NCI-H2196 treated with DMSO at 0.1 percent for 48 hours (cell line): ENCODE measurements at regions not wholly inside any gene's neighbourhood (a gene's known extent, or its start where the extent isn't known, plus 50 kb on each side); places are given as distances from the start of the nearest gene placed in this dataset.
"Not testable (repeated sequence)": the region's sequence is repeated elsewhere in the genome, so short reads cannot be mapped to it uniquely, and the experiment has no call there.

ENCODE experiments used
- DNase-seq: peaks from one replicate; lab custom pipeline; 2025; ENCODE audit not compliant: unreplicated experiment; lab: John Stamatoyannopoulos, UW

- no peak for DNase-seq
Observed at GRCh38 chr18:1394426-1394825, 489.8 kb downstream of the ADCYAP1 start.

DNA sequence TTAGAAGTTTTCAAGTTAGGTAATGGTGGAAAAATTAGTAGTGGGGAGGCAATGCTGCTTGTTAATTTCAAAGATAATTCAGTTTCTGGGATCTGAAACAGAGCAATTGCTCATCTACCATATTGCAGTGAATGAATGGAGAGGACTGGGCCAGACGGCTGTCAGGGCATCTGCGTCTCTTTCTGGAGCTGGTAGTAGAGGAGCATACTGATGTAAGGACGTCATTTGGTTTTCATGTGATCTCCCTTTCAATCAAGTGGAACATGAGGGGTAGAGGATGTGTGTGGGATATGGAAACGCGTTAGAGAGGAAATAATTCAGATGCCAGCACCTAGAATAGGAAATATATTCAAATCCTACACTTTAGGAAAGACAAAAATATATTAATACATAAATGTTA is 490.3 kb downstream of the ADCYAP1 start:
- no peak for DNase-seq

- DNase-seq = no peak
Observed at GRCh38 chr18:1408376-1408775, 503.7 kb downstream of the ADCYAP1 start.

DNA sequence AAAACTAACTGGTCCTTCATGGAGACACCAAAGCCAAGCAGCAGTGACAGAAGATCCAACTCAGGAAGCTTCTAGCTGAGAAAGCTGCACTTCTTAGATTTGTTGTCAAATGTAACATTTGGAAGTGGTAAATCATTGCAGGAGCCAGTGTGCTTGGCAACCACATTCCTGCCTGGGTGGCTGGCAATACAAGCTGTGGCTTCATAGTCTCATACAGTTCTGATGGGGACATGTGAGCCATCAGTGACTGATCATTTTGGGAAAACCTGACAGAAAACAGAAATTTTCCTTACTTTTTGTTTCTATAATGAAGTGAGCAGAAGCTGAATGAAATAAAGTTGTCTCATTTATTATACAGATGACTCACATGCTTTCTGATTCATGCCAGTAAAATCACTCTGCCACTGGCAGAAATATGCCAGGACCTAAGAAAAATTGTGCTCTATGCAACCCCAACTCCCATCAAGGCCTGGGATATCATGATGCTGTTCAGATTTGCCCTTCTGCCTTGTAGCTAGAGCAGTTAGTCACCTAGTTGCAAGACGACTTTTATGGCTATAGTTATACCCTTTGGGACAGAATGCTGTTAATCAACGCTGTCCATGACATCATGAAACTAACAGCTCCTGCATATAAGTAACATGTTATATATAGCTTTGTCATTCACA is 508.1 kb downstream of the ADCYAP1 start:
- DNase-seq = no peak

DNA sequence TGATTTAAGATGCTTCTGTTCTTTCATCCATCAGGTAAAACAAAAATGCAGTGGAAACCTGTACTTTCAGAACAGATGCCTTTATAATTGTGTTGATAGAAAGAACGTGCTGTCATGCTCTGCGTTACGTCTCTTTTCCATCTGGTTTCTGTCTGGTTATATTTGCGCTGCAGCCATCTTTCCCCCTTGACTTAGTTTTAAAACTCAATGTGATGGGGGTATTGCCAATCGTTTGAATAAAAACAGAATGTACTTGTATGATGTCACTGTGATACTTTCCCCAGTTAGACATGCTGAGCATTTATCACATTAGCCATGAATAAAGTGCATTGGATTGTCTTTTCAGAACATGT is 508.6 kb downstream of the ADCYAP1 start:
- no peak for DNase-seq

DNA sequence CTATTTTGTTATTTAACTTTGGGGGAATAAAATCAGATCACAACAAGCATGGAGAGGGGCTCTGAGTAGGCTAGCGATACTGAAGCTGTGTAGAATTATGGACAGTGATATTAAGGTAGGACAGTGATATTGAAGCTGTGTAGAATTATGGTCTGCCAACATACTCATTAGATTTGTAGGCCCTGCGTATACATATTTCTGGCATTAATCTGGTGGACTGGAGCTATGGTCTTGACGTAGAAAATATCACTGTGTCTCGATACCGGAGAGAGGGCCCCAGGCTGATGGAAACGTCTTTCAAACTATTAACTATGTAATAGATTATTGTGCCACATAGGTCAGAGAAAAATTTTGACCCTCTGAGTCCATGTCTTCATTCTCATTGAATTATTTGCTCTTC is 511.4 kb downstream of the ADCYAP1 start:
- DNase-seq = no peak

DNA sequence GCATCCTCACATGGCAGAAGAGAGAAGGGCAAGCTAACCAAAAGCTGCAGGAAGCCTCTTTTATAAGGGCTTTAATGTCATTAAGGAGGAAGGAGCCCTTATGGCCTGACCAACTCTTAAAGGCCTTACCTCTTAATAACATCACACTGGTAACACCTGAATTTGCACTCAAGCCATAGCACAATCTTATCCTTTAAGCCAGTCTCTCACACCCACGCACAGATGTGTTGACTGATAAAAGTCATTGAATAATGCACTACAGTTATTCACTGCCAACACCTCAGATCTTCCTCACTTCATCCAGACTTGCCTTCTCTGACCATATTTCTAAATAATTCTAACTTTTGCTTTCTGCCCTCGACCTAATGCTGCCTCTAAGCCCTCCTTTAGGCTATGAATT is 516.8 kb downstream of the ADCYAP1 start:
- DNase-seq = no peak

GRCh38 chr18:1422634-1423033 is 518.0 kb downstream of the ADCYAP1 start:
- DNase-seq = no peak

DNA sequence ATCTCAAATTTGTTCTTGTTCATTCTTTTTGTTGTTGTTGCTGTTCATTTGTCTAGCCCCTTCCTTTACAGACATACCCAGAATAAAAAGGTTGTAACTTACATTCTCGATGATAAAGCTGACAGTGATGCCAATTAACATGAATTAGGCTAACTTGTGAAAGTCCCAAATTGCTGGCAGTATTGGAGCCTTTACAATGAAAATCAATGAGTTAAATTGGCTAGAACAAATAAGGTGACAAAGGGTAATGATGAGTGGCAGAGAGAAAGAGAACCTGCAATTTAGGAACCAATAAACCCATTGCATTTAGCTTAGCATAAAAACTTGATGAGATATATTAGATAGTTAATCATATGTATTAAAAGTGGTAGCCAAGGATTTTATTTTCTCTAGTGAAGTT is 521.0 kb downstream of the ADCYAP1 start:
- DNase-seq = no peak

DNA sequence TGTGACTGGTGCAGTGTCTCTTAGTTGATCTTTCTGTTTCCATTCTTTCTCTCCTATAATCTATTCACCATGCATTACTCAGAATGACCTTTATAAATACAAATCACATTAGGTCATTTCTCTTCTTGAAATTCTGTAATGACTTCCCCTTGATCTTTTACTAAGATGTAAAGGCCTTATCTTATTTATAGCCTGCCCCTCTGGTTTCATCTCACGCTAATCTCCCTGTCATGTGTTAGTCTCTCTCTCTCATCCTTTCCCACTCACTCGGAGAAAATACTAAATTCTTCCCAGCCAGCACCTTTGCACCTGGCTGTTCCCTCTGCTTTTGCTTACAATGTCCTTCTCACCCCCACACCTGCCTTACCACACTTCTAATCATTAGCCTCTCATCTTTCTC is 530.8 kb downstream of the ADCYAP1 start:
- no peak for DNase-seq

DNA sequence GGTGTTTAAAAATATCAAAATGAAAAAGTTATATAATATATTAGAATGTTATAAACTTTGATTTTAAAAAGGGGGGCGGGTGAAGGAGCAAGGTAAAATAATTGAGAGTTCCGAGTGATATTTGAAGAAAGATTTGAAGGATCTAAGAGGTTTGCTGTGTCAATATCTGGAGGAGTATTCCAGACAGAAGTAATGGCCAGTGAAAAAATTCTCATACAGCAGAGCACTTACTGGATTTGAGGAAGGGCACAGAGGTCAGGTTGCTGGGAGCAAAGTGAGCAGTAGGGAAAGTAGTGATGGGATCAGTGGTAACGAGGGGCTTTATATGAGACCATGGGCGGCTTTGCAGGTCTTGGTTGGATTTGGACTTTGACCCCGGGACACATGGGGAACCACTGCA is 531.5 kb downstream of the ADCYAP1 start:
- no peak for DNase-seq

- no peak for DNase-seq
Observed at GRCh38 chr18:1438458-1438910, 533.8 kb downstream of the ADCYAP1 start.

GRCh38 chr18:1438967-1439366 is 534.3 kb downstream of the ADCYAP1 start:
- DNase-seq = no peak

DNA sequence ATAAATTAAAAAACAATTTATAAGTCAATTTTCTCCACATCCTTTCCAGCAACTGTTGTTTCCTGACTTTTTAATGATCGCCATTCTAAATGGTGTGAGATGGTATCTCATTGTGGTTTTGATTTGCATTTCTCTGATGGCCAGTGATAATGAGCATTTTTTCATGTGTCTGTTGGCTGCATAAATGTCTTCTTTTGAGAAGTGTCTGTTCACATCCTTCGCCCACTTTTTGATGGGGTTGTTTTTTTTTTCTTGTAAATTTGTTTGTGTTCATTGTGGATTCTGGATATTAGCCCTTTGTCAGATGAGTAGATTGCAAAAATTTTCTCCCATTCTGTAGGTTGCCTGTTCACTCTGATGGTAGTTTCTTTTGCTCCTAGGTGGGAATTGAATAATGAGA is 539.4 kb downstream of the ADCYAP1 start:
- DNase-seq = not testable (repeated sequence)

- DNase-seq = no peak
Observed at GRCh38 chr18:1446765-1447164, 542.1 kb downstream of the ADCYAP1 start.

DNA sequence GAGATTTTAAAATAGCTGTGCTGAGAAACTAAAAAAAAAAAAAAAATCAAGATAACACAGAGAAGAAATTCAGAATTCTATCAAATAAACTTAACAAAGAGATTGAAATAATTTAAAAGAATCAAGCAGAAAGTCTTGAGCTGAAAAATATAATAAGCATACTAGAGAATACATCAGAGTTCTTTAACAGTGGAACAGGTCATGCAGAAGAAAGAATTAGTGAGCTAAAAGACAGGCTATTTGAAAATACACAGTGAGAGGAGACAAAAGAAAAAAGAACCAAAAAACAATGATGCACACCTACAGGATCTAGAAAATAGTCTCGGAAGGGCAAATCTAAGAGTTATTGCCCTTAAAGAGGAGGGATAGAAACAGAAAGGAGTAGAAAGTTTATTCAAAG is 548.1 kb downstream of the ADCYAP1 start:
- DNase-seq = no peak

DNA sequence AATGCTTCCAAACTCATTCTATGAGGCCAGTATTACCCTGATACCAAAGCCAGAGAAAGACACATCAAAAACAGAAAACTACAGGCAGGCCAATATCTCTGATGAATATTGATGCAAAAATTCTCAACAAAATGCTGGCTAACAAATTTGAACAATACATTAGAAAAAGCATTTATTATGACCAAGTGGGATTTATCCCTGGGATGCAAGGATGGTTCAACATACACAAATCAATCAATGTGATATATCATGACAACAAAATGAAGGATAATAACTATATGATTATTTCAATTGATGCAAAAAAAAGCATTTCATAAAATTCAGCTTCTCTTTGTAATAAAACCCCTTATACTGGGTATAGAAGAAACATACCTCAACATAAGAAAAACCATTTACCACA is 550.9 kb downstream of the ADCYAP1 start:
- no peak for DNase-seq

GRCh38 chr18:1458547-1458946 is 553.9 kb downstream of the ADCYAP1 start:
- DNase-seq = no peak

DNA sequence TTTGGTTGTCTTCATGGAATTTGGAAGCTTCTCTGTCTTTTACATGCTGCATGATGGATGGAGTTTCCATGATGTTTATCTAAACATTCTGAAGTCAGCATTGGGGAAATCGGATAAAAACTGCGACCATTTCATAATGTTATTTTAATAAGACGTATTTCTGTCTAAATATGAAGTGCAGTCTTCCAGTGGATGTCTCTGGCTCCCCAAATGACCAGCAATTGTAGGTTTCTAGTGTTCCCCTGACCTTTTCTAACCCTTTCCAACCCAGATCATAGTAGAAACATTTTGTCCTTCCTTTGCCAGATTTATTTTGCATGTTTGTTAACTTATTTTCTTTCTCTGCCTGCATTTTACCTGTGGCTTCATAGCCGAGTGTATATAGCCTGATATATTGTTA is 559.3 kb downstream of the ADCYAP1 start:
- DNase-seq = no peak

- DNase-seq = no peak
Observed at GRCh38 chr18:1464444-1465217, 560.0 kb downstream of the ADCYAP1 start.

GRCh38 chr18:1466035-1466434 is 561.4 kb downstream of the ADCYAP1 start:
- DNase-seq = no peak

- no peak for DNase-seq
Observed at GRCh38 chr18:1467461-1467964, 562.8 kb downstream of the ADCYAP1 start.

- DNase-seq = no peak
Observed at GRCh38 chr18:1468550-1468949, 563.9 kb downstream of the ADCYAP1 start.
